PFSK-1 (cell line): ENCODE measurements at regions not wholly inside any gene's neighbourhood (a gene's known extent, or its start where the extent isn't known, plus 50 kb on each side); places are given as distances from the start of the nearest gene placed in this dataset.

Experiments used
- FOXP2 ChIP-seq: optimal IDR thresholded peaks from 2 replicates; pipeline ENCODE3; 2011; ENCODE audit warnings: borderline replicate concordance, control low read depth, inconsistent platforms; ENCODE audit not compliant: insufficient read depth; ENCODE audit errors: extremely low read length, extremely low read depth
- POLR2AphosphoS5 ChIP-seq: IDR thresholded peaks from 2 replicates; pipeline ENCODE4 v1.6.1; 2012; ENCODE audit warnings: low read depth, mild to moderate bottlenecking, control low read depth, low read length, moderate library complexity
- SIN3A ChIP-seq: IDR thresholded peaks from 2 replicates; pipeline ENCODE4 v1.6.1; 2012; ENCODE audit warnings: mild to moderate bottlenecking, low read length, moderate library complexity, borderline replicate concordance; ENCODE audit not compliant: insufficient read depth
- TAF1 ChIP-seq: IDR thresholded peaks from 2 replicates; pipeline ENCODE4 v1.6.1; 2012; ENCODE audit warnings: low read length, control low read depth, borderline replicate concordance; ENCODE audit not compliant: insufficient read depth
- TF ChIP-seq, protein P1 (sequence below), 2 experiments: IDR thresholded peaks; 2 replicates each; pipeline versions ENCODE4 v1.6.1 to v1.8.0; 2011 to 2012; ENCODE audit warnings: low read depth in 2 of 2, low read length in 2 of 2, control low read depth in 1 of 2, inconsistent platforms in 1 of 2, mild to moderate bottlenecking in 1 of 2, moderate library complexity in 1 of 2; ENCODE audit not compliant: insufficient read depth in 1 of 2

DNA sequence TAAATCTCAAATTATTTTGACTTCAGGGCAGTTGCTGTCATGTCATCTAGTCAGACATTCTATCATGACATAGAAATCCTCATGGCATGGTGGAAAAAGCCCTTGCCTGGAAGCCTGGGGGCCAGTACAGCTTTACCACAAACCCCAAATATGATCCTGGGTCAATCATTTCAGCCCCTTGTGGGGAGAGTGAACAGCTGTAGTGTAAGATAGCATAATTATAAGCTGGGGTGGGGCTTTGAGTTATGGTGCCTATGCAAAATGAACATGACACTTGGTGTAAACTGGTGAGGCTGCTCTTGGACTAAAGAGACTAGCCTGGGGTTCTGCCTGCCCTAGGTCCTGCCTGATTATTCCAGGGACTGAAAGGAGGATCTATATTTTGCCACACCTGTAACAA lies 207.7 kb upstream of the DDHD1 start:
- TF ChIP-seq POLR2AphosphoS5 (no peak), FOXP2 (no peak), TAF1 (no peak)
- TF ChIP-seq, protein P1, sequence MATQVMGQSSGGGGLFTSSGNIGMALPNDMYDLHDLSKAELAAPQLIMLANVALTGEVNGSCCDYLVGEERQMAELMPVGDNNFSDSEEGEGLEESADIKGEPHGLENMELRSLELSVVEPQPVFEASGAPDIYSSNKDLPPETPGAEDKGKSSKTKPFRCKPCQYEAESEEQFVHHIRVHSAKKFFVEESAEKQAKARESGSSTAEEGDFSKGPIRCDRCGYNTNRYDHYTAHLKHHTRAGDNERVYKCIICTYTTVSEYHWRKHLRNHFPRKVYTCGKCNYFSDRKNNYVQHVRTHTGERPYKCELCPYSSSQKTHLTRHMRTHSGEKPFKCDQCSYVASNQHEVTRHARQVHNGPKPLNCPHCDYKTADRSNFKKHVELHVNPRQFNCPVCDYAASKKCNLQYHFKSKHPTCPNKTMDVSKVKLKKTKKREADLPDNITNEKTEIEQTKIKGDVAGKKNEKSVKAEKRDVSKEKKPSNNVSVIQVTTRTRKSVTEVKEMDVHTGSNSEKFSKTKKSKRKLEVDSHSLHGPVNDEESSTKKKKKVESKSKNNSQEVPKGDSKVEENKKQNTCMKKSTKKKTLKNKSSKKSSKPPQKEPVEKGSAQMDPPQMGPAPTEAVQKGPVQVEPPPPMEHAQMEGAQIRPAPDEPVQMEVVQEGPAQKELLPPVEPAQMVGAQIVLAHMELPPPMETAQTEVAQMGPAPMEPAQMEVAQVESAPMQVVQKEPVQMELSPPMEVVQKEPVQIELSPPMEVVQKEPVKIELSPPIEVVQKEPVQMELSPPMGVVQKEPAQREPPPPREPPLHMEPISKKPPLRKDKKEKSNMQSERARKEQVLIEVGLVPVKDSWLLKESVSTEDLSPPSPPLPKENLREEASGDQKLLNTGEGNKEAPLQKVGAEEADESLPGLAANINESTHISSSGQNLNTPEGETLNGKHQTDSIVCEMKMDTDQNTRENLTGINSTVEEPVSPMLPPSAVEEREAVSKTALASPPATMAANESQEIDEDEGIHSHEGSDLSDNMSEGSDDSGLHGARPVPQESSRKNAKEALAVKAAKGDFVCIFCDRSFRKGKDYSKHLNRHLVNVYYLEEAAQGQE (IDR thresholded peaks at IDR 0.05; ENCODE audit: insufficient read depth in 1 of 2, low read depth in 2 of 2, low read length in 2 of 2) = no peak

DNA sequence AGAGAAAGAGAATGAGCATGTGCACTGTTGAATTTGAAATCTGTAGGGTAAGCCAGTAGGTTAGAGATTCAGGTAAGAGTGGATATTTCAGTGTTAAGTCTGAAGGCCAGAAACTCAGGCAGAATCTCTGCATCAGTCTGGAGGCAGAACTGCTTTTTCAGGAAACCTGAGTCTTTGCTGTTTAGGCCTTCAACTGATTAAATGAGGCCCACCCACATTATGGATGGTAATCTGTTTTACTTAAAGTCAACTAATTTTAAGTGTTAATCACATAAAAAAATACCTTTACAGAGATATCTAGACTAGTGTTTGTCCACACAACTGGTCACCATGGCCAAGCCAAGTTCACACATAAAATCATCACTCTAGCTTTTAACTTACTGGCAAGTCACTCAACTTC lies 205.0 kb upstream of the DDHD1 start:
- TF ChIP-seq POLR2AphosphoS5 (no peak), SIN3A (no peak), FOXP2 (no peak), TAF1 (no peak)
- TF ChIP-seq, protein P1 (IDR thresholded peaks at IDR 0.05; ENCODE audit: insufficient read depth in 1 of 2, low read depth in 2 of 2, low read length in 2 of 2) = no peak

DNA sequence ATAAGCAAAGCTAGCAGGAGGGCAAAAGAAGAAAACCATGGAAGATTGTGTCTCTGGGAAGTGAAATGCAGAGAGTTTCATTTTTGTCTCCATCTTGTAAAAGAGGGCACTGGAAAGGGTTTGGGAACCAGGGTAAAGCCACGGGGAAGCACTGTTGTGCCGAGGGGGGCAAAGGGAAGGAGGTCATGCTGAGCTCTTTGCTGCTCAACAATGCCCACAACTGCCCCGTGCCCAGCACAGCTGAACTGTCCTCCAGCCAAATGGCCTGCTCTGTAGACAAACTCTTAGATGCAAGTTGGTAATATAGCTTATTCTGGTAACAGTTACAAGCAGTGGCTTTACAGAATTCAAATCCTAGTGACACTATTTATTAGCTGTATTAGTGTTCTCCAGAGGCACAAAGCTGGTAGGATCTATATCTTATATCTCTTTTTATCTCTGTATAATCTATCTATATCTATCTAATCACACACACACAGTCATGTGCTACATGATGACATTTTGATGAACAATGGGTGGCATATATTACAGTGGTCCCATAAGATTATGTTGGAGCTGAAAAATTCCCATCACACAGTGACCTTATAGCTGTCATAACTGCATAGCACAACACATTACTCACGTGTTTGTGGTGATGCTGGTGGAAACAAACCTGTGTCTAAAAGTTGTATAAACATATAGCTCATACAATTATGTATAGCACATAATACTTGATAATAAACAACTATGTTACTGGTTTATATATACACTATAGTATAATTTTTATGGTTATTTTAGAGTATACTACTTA lies 203.4 kb upstream of the DDHD1 start:
- TF ChIP-seq, protein P1 (IDR thresholded peaks at IDR 0.05; ENCODE audit: insufficient read depth in 1 of 2, low read depth in 2 of 2, low read length in 2 of 2) = no peak
- TF ChIP-seq FOXP2 (no peak), TAF1 (no peak), SIN3A (no peak), POLR2AphosphoS5 (no peak)

DNA sequence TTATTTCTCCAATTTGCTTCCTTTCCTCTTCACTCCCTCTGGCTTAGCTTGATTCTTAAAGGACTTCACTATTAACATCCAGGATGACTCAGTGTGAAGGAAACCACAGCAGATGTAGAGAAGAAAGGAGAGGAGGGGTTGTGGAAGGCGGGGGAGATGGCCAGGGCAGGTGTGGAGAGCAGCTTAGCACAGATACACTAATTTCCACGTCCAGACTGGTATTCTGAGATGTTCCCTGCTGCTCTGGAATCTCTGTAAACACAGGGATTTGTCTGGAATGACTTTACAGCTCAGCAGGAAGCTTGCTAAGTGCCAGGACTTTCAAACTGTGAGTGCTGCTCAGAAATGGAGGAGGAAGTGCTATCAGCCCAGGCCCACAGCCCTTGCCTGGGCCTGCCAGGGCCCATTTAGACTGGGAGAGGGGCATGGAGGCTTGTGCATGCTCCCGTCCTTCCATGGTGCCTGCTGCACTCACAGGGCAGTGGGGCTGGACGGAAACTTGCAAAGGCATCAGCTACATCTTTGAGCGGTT lies 202.5 kb upstream of the DDHD1 start:
- TF ChIP-seq FOXP2 (peak; percentile 45), POLR2AphosphoS5 (no peak)
- TF ChIP-seq, protein P1 (IDR thresholded peaks at IDR 0.05; ENCODE audit: insufficient read depth in 1 of 2, low read depth in 2 of 2, low read length in 2 of 2) = no peak

DNA sequence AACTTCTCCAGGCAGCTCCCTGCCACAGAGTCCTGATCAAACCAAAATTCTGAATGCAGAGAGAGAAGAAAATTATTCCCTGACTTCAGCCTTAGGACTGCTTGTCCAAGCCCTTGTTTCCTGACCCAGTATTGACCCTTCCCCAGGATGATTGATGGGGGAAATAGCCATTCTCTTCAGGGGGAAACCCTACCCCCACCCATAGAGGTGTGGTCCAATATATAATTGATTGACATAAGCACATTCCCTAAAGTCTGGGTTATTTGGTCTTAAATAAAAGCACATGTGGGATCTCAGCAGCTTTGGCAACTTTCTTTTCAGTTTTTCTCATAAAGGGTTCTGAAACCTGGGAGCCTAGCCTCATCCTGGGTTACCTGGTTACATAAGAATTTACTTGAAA lies 201.2 kb upstream of the DDHD1 start:
- TF ChIP-seq FOXP2 (no peak), TAF1 (no peak), POLR2AphosphoS5 (no peak), SIN3A (no peak)
- TF ChIP-seq, protein P1 (IDR thresholded peaks at IDR 0.05; ENCODE audit: insufficient read depth in 1 of 2, low read depth in 2 of 2, low read length in 2 of 2) = no peak
